ENCODE measurements at regions not wholly inside any gene's neighbourhood (a gene's known extent, or its start where the extent isn't known, plus 50 kb on each side); places are given as distances from the start of the nearest gene placed in this dataset.
"Not testable (repeated sequence)": the region's sequence is repeated elsewhere in the genome, so short reads cannot be mapped to it uniquely, and the experiment has no call there.

DNA sequence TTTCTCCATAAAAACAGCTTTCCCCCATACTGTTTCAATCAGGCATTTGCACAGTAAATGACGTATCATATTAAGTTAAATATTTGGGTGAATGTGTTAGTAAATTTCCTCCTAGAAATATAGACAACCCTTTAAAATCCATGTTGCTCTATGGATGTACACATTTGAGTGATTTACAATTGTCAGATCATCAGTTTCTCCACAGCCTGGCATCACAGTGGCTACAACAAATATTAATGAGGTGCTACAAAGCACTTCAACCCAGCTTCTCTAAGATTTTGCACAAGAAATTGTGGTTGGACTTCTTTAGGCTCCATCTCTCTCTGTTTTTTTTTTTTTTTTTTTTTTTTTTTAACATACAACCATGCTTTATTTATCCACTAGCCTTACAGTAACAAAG is 584.4 kb upstream of the AMELY start:
- no peak overlapping the region for H3K4me3 ChIP-seq (ENCODE audit: low read depth in 1 of 2, low read length in 2 of 2)
- H3K4me1 ChIP-seq (ENCODE audit: insufficient read depth, low read length), result no peaks in the 10 kb centered on the region
- ATAC-seq (ENCODE audit: insufficient read depth, low read depth) (no peak), DNase-seq (no peak)
- H3K9ac ChIP-seq (ENCODE audit: low read depth, low read length), result no peak overlapping the region
- H3K4me2 ChIP-seq (ENCODE audit: insufficient read depth, low read length), result no peak overlapping the region
- no peak overlapping the region for H3K27ac ChIP-seq (ENCODE audit: low read length)
- H3K79me2 ChIP-seq (ENCODE audit: insufficient read depth, low read length), result no peaks in the 10 kb centered on the region
- H3K36me3 ChIP-seq (ENCODE audit: insufficient read depth, low read length), result no peaks in the 10 kb centered on the region
- no peak overlapping the region for H2AFZ ChIP-seq (ENCODE audit: low read depth, low read length)
- no peaks in the 10 kb centered on the region for H3K27me3 ChIP-seq (ENCODE audit: insufficient read depth, low read length, poor library complexity)
- TF ChIP-seq, protein P1, sequence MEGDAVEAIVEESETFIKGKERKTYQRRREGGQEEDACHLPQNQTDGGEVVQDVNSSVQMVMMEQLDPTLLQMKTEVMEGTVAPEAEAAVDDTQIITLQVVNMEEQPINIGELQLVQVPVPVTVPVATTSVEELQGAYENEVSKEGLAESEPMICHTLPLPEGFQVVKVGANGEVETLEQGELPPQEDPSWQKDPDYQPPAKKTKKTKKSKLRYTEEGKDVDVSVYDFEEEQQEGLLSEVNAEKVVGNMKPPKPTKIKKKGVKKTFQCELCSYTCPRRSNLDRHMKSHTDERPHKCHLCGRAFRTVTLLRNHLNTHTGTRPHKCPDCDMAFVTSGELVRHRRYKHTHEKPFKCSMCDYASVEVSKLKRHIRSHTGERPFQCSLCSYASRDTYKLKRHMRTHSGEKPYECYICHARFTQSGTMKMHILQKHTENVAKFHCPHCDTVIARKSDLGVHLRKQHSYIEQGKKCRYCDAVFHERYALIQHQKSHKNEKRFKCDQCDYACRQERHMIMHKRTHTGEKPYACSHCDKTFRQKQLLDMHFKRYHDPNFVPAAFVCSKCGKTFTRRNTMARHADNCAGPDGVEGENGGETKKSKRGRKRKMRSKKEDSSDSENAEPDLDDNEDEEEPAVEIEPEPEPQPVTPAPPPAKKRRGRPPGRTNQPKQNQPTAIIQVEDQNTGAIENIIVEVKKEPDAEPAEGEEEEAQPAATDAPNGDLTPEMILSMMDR (IDR thresholded peaks at IDR 0.05; ENCODE audit: borderline replicate concordance, extremely low read depth, low read length, poor library complexity, severe bottlenecking), result no peak
- TF ChIP-seq EZH2 (IDR thresholded peaks at IDR 0.05; ENCODE audit: borderline replicate concordance, low read depth, low read length, severe bottlenecking), result no peak
- no peaks in the 10 kb centered on the region for H3K9me3 ChIP-seq (ENCODE audit: insufficient read depth, low read length, severe bottlenecking)
- H4K20me1 ChIP-seq (ENCODE audit: insufficient read depth, low read length), result no peaks in the 10 kb centered on the region

- not testable (repeated sequence) for H4K20me1 ChIP-seq (ENCODE audit: insufficient read depth, low read length); H3K9ac ChIP-seq (ENCODE audit: low read depth, low read length); H3K4me3 ChIP-seq (ENCODE audit: low read depth in 1 of 2, low read length in 2 of 2); H3K36me3 ChIP-seq (ENCODE audit: insufficient read depth, low read length); DNase-seq; H3K4me1 ChIP-seq (ENCODE audit: insufficient read depth, low read length); H3K79me2 ChIP-seq (ENCODE audit: insufficient read depth, low read length); H3K9me3 ChIP-seq (ENCODE audit: insufficient read depth, low read length, severe bottlenecking); H3K4me2 ChIP-seq (ENCODE audit: insufficient read depth, low read length); H3K27ac ChIP-seq (ENCODE audit: low read length); H3K27me3 ChIP-seq (ENCODE audit: insufficient read depth, low read length, poor library complexity); H2AFZ ChIP-seq (ENCODE audit: low read depth, low read length); ATAC-seq (ENCODE audit: insufficient read depth, low read depth)
These were observed 573.1 kb upstream of the AMELY start for GRCh38 chrY:7484455-7485285.

DNA sequence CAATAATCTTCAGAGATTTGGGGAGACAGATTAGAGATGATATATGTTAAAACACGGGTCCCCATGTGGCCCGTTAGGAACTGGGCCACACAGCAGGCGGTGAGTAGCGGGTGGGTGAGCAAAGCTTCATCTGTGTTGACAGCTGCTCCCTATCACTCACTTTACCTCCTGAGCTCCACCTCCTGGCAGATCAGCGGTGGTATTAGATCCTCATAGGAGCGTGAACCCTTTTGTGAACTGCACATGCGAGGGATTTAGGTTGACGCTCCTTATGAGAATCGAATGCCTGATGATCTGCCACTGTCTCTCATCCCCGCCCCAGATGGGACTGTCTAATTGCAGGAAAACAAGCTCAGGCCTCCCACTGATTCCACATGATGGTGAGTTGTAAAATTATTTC is 560.4 kb upstream of the AMELY start:
- no peaks in the 10 kb centered on the region for H3K79me2 ChIP-seq (ENCODE audit: insufficient read depth, low read length)
- H3K27ac ChIP-seq (ENCODE audit: low read length), result no peak overlapping the region
- no peak overlapping the region for H3K9ac ChIP-seq (ENCODE audit: low read depth, low read length)
- no peak overlapping the region for H3K4me2 ChIP-seq (ENCODE audit: insufficient read depth, low read length)
- no peak for ATAC-seq (ENCODE audit: insufficient read depth, low read depth)
- peaks cover 15% of the 10 kb centered on the region for H3K4me1 ChIP-seq (ENCODE audit: insufficient read depth, low read length)
- no peaks in the 10 kb centered on the region for H3K27me3 ChIP-seq (ENCODE audit: insufficient read depth, low read length, poor library complexity)
- no peak for TF ChIP-seq EZH2 (IDR thresholded peaks at IDR 0.05; ENCODE audit: borderline replicate concordance, low read depth, low read length, severe bottlenecking)
- TF ChIP-seq, protein P1 (IDR thresholded peaks at IDR 0.05; ENCODE audit: borderline replicate concordance, extremely low read depth, low read length, poor library complexity, severe bottlenecking), result no peak
- H3K4me3 ChIP-seq (ENCODE audit: low read depth in 1 of 2, low read length in 2 of 2), result no peak overlapping the region
- H4K20me1 ChIP-seq (ENCODE audit: insufficient read depth, low read length), result no peaks in the 10 kb centered on the region
- no peak overlapping the region for H2AFZ ChIP-seq (ENCODE audit: low read depth, low read length)
- H3K36me3 ChIP-seq (ENCODE audit: insufficient read depth, low read length), result no peaks in the 10 kb centered on the region
- DNase-seq, result no peak
- no peaks in the 10 kb centered on the region for H3K9me3 ChIP-seq (ENCODE audit: insufficient read depth, low read length, severe bottlenecking)

DNA sequence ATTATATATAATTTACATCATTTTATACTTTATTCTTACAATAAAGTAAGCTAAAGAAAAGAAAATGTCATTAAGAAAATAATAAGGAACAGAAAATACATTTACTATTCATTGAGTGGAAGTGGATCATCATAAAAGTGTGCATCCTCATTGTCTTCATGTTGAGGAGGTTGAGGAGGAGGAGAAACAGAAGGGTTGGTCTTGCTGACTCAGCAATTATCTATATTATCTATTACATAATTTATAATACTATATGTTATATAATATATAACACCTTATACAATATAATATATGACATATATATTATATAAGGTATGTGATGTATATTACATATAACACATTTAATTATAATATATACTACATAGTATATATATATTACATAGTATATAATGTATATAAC is 558.5 kb upstream of the AMELY start:
- no peaks in the 10 kb centered on the region for H3K79me2 ChIP-seq (ENCODE audit: insufficient read depth, low read length)
- ATAC-seq (ENCODE audit: insufficient read depth, low read depth) (no peak), DNase-seq (no peak)
- no peaks in the 10 kb centered on the region for H4K20me1 ChIP-seq (ENCODE audit: insufficient read depth, low read length)
- H3K4me2 ChIP-seq (ENCODE audit: insufficient read depth, low read length), result no peak overlapping the region
- no peak overlapping the region for H3K9ac ChIP-seq (ENCODE audit: low read depth, low read length)
- H3K36me3 ChIP-seq (ENCODE audit: insufficient read depth, low read length), result no peaks in the 10 kb centered on the region
- H3K27ac ChIP-seq (ENCODE audit: low read length), result no peak overlapping the region
- no peaks in the 10 kb centered on the region for H3K27me3 ChIP-seq (ENCODE audit: insufficient read depth, low read length, poor library complexity)
- TF ChIP-seq EZH2 (IDR thresholded peaks at IDR 0.05; ENCODE audit: borderline replicate concordance, low read depth, low read length, severe bottlenecking), result no peak
- TF ChIP-seq, protein P1 (IDR thresholded peaks at IDR 0.05; ENCODE audit: borderline replicate concordance, extremely low read depth, low read length, poor library complexity, severe bottlenecking), result no peak
- no peaks in the 10 kb centered on the region for H3K9me3 ChIP-seq (ENCODE audit: insufficient read depth, low read length, severe bottlenecking)
- H2AFZ ChIP-seq (ENCODE audit: low read depth, low read length), result no peak overlapping the region
- H3K4me1 ChIP-seq (ENCODE audit: insufficient read depth, low read length), result peaks cover 9% of the 10 kb centered on the region
- H3K4me3 ChIP-seq (ENCODE audit: low read depth in 1 of 2, low read length in 2 of 2), result no peak overlapping the region
